Naive B cell (primary cell): ENCODE measurements at regions not wholly inside any gene's neighbourhood (a gene's known extent, or its start where the extent isn't known, plus 50 kb on each side); places are given as distances from the start of the nearest gene placed in this dataset.
"Not testable (repeated sequence)": the region's sequence is repeated elsewhere in the genome, so short reads cannot be mapped to it uniquely, and the experiment has no call there.

Experiments used
- ATAC-seq, 2 donors: fragments of 150-1000 bp; cut with Tn5 transposase; 2 replicates each; pipeline ENCODE4 v1.10.0; 2021; ENCODE audit warnings: low read depth in 2 of 2, mild to moderate bottlenecking in 2 of 2, moderate library complexity in 2 of 2
- DNase-seq: peaks from one replicate; pipeline ENCODE4 v3.0.0; 2022
- H3K27ac Mint-ChIP-seq, 6 donors: one replicate each; pipeline ENCODE4 v1.8.0; 2020 to 2022; ENCODE audit warnings: mild to moderate bottlenecking in 6 of 6, mixed read lengths in 6 of 6, moderate library complexity in 5 of 6, inconsistent platforms in 2 of 6
- H3K27me3 Mint-ChIP-seq, 3 donors: one replicate each; pipeline ENCODE4 v1.8.0; 2021 to 2022; ENCODE audit warnings: mixed read lengths in 3 of 3, mild to moderate bottlenecking in 1 of 3
- H3K36me3 Mint-ChIP-seq, 2 donors: one replicate each; pipeline ENCODE4 v1.8.0; 2020 to 2022; ENCODE audit warnings: mixed read lengths in 2 of 2, inconsistent platforms in 1 of 2, mild to moderate bottlenecking in 1 of 2
- H3K4me1 Mint-ChIP-seq, 3 donors: one replicate each; pipeline ENCODE4 v1.8.0; 2020 to 2022; ENCODE audit warnings: mixed read lengths in 3 of 3, inconsistent platforms in 1 of 3, mild to moderate bottlenecking in 1 of 3, moderate library complexity in 1 of 3
- H3K4me3 Mint-ChIP-seq, 8 donors: one replicate each; pipeline ENCODE4 v1.8.0; 2020 to 2022; ENCODE audit warnings: mild to moderate bottlenecking in 8 of 8, mixed read lengths in 8 of 8, moderate library complexity in 8 of 8, inconsistent platforms in 2 of 8
- H3K9me3 Mint-ChIP-seq, 7 donors: one replicate each; pipeline ENCODE4 v1.8.0; 2020 to 2022; ENCODE audit warnings: mixed read lengths in 7 of 7, mild to moderate bottlenecking in 5 of 7, inconsistent platforms in 2 of 7, moderate library complexity in 1 of 7

DNA sequence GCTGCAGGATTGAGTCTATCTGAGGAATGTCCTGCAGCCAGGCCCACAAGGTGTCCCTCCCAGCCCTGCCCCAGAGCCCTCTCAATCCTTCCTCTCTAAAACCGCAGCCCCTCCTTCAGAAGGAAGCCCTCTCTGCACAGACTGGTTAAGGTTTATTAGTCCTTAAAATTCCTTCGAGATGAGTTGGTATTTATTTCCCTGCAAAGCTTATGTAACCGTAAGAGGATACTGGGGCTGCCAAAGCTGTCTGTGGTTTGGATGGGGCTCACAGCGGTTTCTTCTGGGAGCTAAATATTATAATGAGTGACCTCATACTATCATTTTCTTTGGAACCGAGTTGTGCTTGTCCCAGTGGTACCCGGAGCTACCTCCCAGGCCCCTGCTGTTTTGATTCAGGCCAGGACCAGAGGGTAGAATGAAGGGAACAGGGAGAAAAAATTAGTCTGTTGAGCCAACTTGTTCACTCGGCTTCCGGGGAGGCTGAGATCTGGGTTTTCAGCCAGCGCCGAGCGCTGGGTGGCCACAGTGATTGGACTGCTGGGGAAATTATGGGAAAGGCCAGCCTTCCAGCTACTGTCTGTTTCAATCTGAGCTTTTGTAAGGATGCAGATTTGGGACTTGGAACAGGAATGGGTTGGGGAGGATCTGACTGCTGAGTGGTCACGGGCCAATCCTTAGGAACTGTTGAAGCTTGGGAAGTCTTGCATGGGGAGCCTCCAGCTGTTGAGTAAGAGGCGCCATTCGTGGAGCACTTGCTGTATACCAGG is 107.5 kb downstream of the NDFIP1 start:
- Mint-ChIP-seq H3K9me3 (no peaks in the 10 kb centered on the region), H3K27ac (no peak overlapping the region), H3K36me3 (no peaks in the 10 kb centered on the region), H3K4me3 (no peak overlapping the region), H3K27me3 (peaks cover 5 to 32% (median 8%) of the 10 kb centered on the region in 3 donors), H3K4me1 (peaks cover 6 to 11% (median 6%) of the 10 kb centered on the region in 3 donors)
- ATAC-seq (no peak), DNase-seq (no peak)

DNA sequence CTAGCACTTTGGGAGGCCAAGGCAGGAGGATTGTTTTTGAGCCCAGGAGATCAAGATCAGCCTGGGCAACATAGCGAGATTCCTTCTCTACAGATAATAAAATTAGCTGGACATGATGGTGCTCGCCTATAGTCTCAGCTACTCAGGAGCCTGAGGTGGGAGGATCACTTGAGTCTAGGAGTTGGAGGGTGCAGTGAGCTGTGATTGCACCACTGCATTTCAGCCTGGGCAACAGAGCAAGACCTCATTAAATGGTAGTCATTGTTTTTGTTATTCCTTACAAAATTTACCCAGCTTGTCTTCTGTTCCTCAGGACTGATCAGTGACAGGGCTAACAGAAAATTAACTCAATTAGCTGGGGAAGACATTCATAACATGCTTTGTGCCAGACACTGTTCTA is 104.5 kb downstream of the NDFIP1 start:
- no peaks in the 10 kb centered on the region for H3K9me3 Mint-ChIP-seq
- peaks cover 5 to 35% (median 8%) of the 10 kb centered on the region in 3 donors for H3K27me3 Mint-ChIP-seq
- DNase-seq (no peak), ATAC-seq (no peak)
- H3K4me1 Mint-ChIP-seq: peaks cover 0 to 5% (median 0%) of the 10 kb centered on the region in 3 donors
- no peak overlapping the region for H3K27ac Mint-ChIP-seq
- no peaks in the 10 kb centered on the region for H3K36me3 Mint-ChIP-seq
- no peak overlapping the region for H3K4me3 Mint-ChIP-seq

DNA sequence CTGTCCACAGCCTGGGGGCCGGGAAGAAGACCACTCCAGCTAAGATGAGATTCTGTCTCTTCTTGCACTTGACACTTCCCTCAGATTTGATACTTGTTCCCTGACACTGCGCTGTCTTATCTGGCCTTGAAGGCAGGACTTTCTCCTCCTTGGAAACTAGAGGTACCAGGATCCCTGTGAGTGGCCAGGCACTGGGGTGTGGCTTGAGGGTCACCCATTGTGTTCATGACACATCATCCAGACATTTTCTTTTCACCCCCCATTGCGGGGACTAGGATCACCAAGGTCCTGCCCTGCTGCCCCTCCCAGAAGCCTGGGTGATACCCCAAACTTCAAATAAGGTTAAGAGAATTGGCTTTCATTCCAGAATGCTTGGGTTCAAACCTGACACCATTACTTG is 103.3 kb downstream of the NDFIP1 start:
- Mint-ChIP-seq H3K27ac (peak overlapping the region in 1 of 6 donors; percentile 4), H3K36me3 (no peaks in the 10 kb centered on the region), H3K9me3 (no peaks in the 10 kb centered on the region), H3K4me1 (no peaks in the 10 kb centered on the region), H3K4me3 (no peak overlapping the region), H3K27me3 (peaks cover 0 to 26% (median 8%) of the 10 kb centered on the region in 3 donors)
- DNase-seq (no peak), ATAC-seq (no peak)

DNA sequence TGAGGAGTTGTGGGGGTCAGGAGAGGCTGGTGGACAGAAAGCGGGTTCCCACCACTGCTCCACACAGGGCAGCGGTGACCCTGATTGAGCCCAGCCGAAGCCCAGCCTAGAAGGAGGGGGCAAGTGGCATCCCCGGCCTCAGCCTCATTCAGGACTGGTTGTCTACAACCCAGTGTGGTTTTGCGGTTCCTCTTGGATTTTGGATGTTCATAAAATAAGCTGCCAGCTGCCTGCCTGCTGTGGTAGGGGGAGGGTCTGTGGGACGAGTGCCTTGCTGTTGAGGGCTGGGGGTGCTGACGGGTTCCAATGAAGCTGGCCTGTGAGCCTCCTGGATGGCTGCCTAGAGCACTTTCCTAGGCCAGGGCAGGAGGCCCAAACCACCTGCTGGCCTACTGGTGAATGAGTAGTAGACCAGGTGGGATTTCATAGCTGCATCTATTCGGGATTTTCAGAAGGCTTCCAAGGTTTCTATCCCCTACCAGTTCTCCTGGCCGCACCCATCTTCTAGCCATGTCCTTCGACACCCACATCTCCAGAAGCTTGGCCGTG is 102.4 kb downstream of the NDFIP1 start:
- no peaks in the 10 kb centered on the region for H3K36me3 Mint-ChIP-seq
- no peaks in the 10 kb centered on the region for H3K9me3 Mint-ChIP-seq
- no peak overlapping the region for H3K4me3 Mint-ChIP-seq
- H3K27ac Mint-ChIP-seq: peak overlapping the region in 1 of 6 donors; percentile 65
- no peak for ATAC-seq
- H3K27me3 Mint-ChIP-seq: peaks cover 0 to 19% (median 0%) of the 10 kb centered on the region in 3 donors
- H3K4me1 Mint-ChIP-seq: no peaks in the 10 kb centered on the region
- DNase-seq: no peak

DNA sequence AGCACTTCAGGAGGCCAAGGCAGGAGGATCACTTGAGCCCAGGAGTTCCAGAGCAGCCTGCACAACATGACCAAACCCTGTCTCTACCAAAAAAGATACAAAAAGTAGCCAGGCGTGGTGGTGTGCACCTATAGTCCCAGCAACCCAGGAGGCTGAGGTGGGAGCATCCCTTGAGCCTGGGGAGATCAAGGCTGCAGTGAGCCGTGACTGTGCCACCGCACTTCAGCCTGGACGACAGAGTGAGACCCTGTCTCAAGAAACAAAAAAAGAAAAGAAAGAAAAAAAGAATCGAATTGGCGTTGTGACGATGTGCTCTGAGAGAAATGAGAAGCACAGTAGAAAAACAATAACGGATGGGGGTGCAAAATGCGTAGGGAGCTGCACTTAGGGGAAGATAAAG is 101.4 kb downstream of the NDFIP1 start:
- ATAC-seq (no peak), DNase-seq (no peak)
- H3K27ac Mint-ChIP-seq: peak overlapping the region in 1 of 6 donors; percentile 20
- H3K36me3 Mint-ChIP-seq: no peaks in the 10 kb centered on the region
- peaks cover 0 to 25% (median 0%) of the 10 kb centered on the region in 3 donors for H3K27me3 Mint-ChIP-seq
- H3K4me1 Mint-ChIP-seq: no peaks in the 10 kb centered on the region
- H3K4me3 Mint-ChIP-seq: no peak overlapping the region
- H3K9me3 Mint-ChIP-seq: no peaks in the 10 kb centered on the region

DNA sequence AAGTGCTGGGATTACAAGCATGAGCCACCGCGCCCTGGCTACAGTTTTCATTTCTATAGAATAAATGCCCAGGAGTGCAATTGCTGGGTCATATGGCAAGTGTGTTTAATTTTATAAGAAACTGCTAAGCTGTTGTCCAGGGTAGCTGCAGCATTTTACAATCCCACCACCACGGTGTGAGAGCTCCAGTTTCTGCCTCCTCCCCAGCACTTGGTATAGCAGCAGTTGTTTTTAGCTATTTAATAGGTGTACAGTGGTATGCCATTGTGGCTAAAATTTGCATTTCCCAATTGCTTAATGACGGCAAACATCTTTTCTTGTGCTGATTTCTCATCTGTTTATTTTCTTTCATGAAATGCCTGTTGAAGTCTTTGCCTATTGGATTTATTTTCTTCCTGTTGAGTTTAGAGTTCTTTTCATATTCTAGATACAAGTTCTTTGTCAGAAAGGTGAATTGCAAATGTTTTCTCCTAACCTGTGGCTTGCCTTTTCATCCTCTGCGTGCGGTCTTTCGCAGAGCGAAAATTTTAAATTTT is 100.3 kb downstream of the NDFIP1 start:
- no peak for ATAC-seq
- H3K27ac Mint-ChIP-seq: no peak overlapping the region
- H3K27me3 Mint-ChIP-seq: peaks cover 0 to 29% (median 0%) of the 10 kb centered on the region in 3 donors
- no peak for DNase-seq
- H3K36me3 Mint-ChIP-seq: no peaks in the 10 kb centered on the region
- H3K9me3 Mint-ChIP-seq: no peaks in the 10 kb centered on the region
- no peaks in the 10 kb centered on the region for H3K4me1 Mint-ChIP-seq
- no peak overlapping the region for H3K4me3 Mint-ChIP-seq

DNA sequence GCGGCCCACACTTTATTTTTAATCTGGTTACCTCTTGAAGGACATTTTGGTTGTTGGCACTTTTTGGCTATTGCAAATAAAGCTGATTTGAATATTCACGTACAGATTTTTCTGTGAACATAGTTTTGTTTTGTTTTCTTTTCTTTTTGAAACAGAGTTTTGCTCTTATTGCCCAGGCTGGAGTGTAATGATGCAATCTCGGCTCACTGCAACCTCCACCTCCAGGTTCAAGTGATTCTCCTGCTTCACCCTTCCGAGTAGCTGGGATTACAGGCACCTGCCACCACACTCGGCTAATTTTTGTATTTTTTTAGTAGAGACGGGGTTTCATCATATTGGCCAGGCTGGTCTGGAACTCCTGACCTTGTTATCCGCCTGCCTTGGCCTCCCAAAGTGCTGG is 99.7 kb downstream of the NDFIP1 start:
- not testable (repeated sequence) for H3K36me3 Mint-ChIP-seq, ATAC-seq, H3K4me3 Mint-ChIP-seq, DNase-seq, H3K9me3 Mint-ChIP-seq, H3K4me1 Mint-ChIP-seq, H3K27ac Mint-ChIP-seq
- H3K27me3 Mint-ChIP-seq: peaks cover 0 to 29% (median 0%) of the 10 kb centered on the region in 3 donors

DNA sequence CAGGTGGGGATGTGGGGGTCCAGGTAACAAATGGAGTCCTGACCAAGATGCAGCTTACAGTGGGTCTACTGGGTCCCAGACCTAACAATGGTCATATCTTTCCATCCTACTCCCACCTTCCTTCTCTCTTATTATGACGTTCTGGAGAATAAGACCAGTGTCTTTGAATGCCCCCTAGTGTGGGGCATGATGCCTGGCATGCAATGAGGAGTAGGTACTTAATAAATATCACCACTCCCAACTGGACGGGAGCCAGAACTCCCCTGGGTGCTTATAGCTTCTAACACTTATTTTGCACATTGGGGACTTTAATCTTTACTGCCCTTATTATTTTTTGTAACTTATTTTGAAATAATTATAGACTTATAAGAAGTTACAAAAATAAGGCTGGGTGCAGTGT is 98.2 kb downstream of the NDFIP1 start:
- Mint-ChIP-seq H3K27ac (no peak overlapping the region), H3K4me1 (no peaks in the 10 kb centered on the region), H3K4me3 (no peak overlapping the region), H3K9me3 (no peaks in the 10 kb centered on the region), H3K36me3 (no peaks in the 10 kb centered on the region), H3K27me3 (peaks cover 4 to 27% (median 9%) of the 10 kb centered on the region in 3 donors)
- ATAC-seq: no peak
- DNase-seq: no peak

DNA sequence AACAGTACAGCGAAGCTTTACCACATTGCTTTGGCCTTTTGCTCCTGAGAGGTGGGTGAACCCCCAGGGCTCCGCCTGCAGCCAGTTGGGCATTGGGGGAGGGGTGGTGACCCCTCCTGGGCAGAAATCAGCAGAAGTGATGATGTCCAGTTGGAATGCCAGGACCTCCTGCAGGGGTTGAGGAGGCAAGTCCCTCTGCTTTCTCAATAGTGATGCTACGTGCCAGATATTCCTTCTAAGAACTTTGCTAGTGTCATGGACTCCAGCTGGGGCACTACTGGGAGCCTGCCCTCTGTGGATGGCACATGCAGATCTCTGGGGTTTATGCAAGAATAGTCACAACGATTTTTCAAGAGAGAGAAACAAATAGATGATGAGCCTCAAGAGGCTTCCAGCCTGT is 95.6 kb downstream of the NDFIP1 start:
- no peak for DNase-seq
- Mint-ChIP-seq H3K4me1 (no peaks in the 10 kb centered on the region), H3K4me3 (no peak overlapping the region), H3K27me3 (peaks cover 8 to 22% (median 20%) of the 10 kb centered on the region in 3 donors), H3K27ac (no peak overlapping the region), H3K9me3 (peaks cover 0 to 2% (median 0%) of the 10 kb centered on the region in 7 donors), H3K36me3 (no peaks in the 10 kb centered on the region)
- ATAC-seq: no peak
